DND-41 (cell line): ENCODE measurements at regions not wholly inside any gene's neighbourhood (a gene's known extent, or its start where the extent isn't known, plus 50 kb on each side); places are given as distances from the start of the nearest gene placed in this dataset.
"Not testable (repeated sequence)": the region's sequence is repeated elsewhere in the genome, so short reads cannot be mapped to it uniquely, and the experiment has no call there.

ENCODE experiments used
- CTCF ChIP-seq: IDR thresholded peaks from 2 replicates; pipeline ENCODE4 v1.5.1; 2012; ENCODE audit warnings: borderline replicate concordance, low read length, moderate library complexity, mild to moderate bottlenecking; ENCODE audit not compliant: poor library complexity, severe bottlenecking; ENCODE audit errors: extremely low read depth
- EZH2 ChIP-seq: IDR thresholded peaks from 3 replicates; pipeline ENCODE4 v1.6.1; 2012; ENCODE audit warnings: borderline replicate concordance, low read depth, mild to moderate bottlenecking, moderate library complexity, low read length, inconsistent platforms; ENCODE audit not compliant: severe bottlenecking

- TF ChIP-seq CTCF, EZH2: not testable (repeated sequence)
These were observed 168.3 kb upstream of the ARSJ start for GRCh38 chr4:114147619-114148208.
